ENCODE measurements at regions not wholly inside any gene's neighbourhood (a gene's known extent, or its start where the extent isn't known, plus 50 kb on each side); places are given as distances from the start of the nearest gene placed in this dataset.

GRCh38 chr5:167753725-167754490 is 537.5 kb upstream of the WWC1 start:
- Mint-ChIP-seq H3K4me1 (ENCODE audit: low read depth) (no peaks in the 10 kb centered on the region), H3K9me3 (peaks cover 2% of the 10 kb centered on the region), H3K4me3 (no peak overlapping the region), H3K27ac (no peak overlapping the region), H3K27me3 (no peaks in the 10 kb centered on the region), H3K36me3 (ENCODE audit: low read depth) (no peaks in the 10 kb centered on the region)
- intact Hi-C loops (cut with micrococcal nuclease), result no loop called here
- no peak for ATAC-seq
- POLR2A ChIA-PET, result no interaction called here
- CTCF ChIA-PET, result no interaction called here
- no peak for TF ChIP-seq CTCF (IDR thresholded peaks at IDR 0.05)
- DNase-seq, result no peak

GRCh38 chr5:167754501-167755021 is 536.9 kb upstream of the WWC1 start:
- H3K4me3 Mint-ChIP-seq, result no peak overlapping the region
- H3K36me3 Mint-ChIP-seq (ENCODE audit: low read depth), result no peaks in the 10 kb centered on the region
- no peak overlapping the region for H3K27ac Mint-ChIP-seq
- peaks cover 1% of the 10 kb centered on the region for H3K27me3 Mint-ChIP-seq
- no peak for DNase-seq
- no peak for TF ChIP-seq CTCF (IDR thresholded peaks at IDR 0.05)
- peaks cover 2% of the 10 kb centered on the region for H3K9me3 Mint-ChIP-seq
- no peaks in the 10 kb centered on the region for H3K4me1 Mint-ChIP-seq (ENCODE audit: low read depth)
- ATAC-seq, result no peak
- CTCF ChIA-PET, result no interaction called here
- POLR2A ChIA-PET, result no interaction called here
- intact Hi-C loops (cut with micrococcal nuclease), result no loop called here

GRCh38 chr5:167755420-167755819 is 536.0 kb upstream of the WWC1 start:
- POLR2A ChIA-PET, result no interaction called here
- no peak for ATAC-seq
- H3K4me1 Mint-ChIP-seq (ENCODE audit: low read depth), result no peaks in the 10 kb centered on the region
- H3K36me3 Mint-ChIP-seq (ENCODE audit: low read depth), result no peaks in the 10 kb centered on the region
- intact Hi-C loops (cut with micrococcal nuclease), result no loop called here
- CTCF ChIA-PET, result no interaction called here
- no peak for DNase-seq
- no peak overlapping the region for H3K27ac Mint-ChIP-seq
- peaks cover 1% of the 10 kb centered on the region for H3K27me3 Mint-ChIP-seq
- peaks cover 2% of the 10 kb centered on the region for H3K9me3 Mint-ChIP-seq
- H3K4me3 Mint-ChIP-seq, result no peak overlapping the region
- TF ChIP-seq CTCF (IDR thresholded peaks at IDR 0.05), result no peak

GRCh38 chr5:167759057-167759821 is 532.2 kb upstream of the WWC1 start:
- POLR2A ChIA-PET, result no interaction called here
- DNase-seq, result no peak
- ATAC-seq, result no peak
- H3K27me3 Mint-ChIP-seq, result peaks cover 1% of the 10 kb centered on the region
- H3K27ac Mint-ChIP-seq, result no peak overlapping the region
- no peaks in the 10 kb centered on the region for H3K4me1 Mint-ChIP-seq (ENCODE audit: low read depth)
- H3K4me3 Mint-ChIP-seq, result no peak overlapping the region
- no peaks in the 10 kb centered on the region for H3K36me3 Mint-ChIP-seq (ENCODE audit: low read depth)
- TF ChIP-seq CTCF (IDR thresholded peaks at IDR 0.05), result no peak
- CTCF ChIA-PET, result interaction anchor here (0.6 kb wide), 1 partner anchor 1660 kb away, joined by 3 read pairs; no protein-coding TSS in a partner anchor
- peaks cover 2% of the 10 kb centered on the region for H3K9me3 Mint-ChIP-seq
- intact Hi-C loops (cut with micrococcal nuclease), result no loop called here

GRCh38 chr5:167763772-167764171 is 527.7 kb upstream of the WWC1 start:
- H3K36me3 Mint-ChIP-seq (ENCODE audit: low read depth), result no peaks in the 10 kb centered on the region
- intact Hi-C loops (cut with micrococcal nuclease), result no loop called here
- CTCF ChIA-PET, result no interaction called here
- no peak overlapping the region for H3K27ac Mint-ChIP-seq
- POLR2A ChIA-PET, result no interaction called here
- no peak overlapping the region for H3K4me3 Mint-ChIP-seq
- H3K9me3 Mint-ChIP-seq, result no peaks in the 10 kb centered on the region
- peaks cover 1% of the 10 kb centered on the region for H3K27me3 Mint-ChIP-seq
- no peak for DNase-seq
- ATAC-seq, result no peak
- no peaks in the 10 kb centered on the region for H3K4me1 Mint-ChIP-seq (ENCODE audit: low read depth)
- TF ChIP-seq CTCF (IDR thresholded peaks at IDR 0.05), result no peak

Measured in activated CD8-positive, alpha-beta T cell treated with anti-CD3 and anti-CD28 coated beads for 36 hours (primary cell).